ENCODE measurements at regions not wholly inside any gene's neighbourhood (a gene's known extent, or its start where the extent isn't known, plus 50 kb on each side); places are given as distances from the start of the nearest gene placed in this dataset.

DNA sequence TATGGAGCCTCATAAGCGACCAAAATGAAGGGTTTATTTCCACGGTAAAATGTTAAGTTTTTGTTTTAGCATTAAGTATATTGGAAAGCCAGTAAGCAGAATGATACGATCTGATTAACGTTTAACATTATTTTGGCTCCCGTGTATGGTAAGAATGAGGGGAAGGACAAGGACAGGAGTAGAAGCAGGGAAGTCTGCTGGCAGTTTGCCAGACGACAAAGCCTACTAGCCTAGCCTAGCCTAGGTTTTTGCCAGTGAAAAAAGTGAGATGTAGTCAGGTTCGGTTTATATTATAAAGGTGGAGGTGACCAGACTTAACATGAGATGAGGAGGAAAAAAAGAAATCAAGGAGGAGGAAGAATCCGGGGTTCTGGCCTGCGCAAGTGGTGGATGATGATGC lies 78.9 kb upstream of the ARHGAP32 start:
- TF ChIP-seq, protein P1, sequence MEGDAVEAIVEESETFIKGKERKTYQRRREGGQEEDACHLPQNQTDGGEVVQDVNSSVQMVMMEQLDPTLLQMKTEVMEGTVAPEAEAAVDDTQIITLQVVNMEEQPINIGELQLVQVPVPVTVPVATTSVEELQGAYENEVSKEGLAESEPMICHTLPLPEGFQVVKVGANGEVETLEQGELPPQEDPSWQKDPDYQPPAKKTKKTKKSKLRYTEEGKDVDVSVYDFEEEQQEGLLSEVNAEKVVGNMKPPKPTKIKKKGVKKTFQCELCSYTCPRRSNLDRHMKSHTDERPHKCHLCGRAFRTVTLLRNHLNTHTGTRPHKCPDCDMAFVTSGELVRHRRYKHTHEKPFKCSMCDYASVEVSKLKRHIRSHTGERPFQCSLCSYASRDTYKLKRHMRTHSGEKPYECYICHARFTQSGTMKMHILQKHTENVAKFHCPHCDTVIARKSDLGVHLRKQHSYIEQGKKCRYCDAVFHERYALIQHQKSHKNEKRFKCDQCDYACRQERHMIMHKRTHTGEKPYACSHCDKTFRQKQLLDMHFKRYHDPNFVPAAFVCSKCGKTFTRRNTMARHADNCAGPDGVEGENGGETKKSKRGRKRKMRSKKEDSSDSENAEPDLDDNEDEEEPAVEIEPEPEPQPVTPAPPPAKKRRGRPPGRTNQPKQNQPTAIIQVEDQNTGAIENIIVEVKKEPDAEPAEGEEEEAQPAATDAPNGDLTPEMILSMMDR (IDR thresholded peaks at IDR 0.05), result no peak
- TF ChIP-seq EP300 (IDR thresholded peaks at IDR 0.05) (no peak), POLR2A (IDR thresholded peaks at IDR 0.05) (no peak)
